ENCODE measurements at regions not wholly inside any gene's neighbourhood (a gene's known extent, or its start where the extent isn't known, plus 50 kb on each side); places are given as distances from the start of the nearest gene placed in this dataset.

DNA sequence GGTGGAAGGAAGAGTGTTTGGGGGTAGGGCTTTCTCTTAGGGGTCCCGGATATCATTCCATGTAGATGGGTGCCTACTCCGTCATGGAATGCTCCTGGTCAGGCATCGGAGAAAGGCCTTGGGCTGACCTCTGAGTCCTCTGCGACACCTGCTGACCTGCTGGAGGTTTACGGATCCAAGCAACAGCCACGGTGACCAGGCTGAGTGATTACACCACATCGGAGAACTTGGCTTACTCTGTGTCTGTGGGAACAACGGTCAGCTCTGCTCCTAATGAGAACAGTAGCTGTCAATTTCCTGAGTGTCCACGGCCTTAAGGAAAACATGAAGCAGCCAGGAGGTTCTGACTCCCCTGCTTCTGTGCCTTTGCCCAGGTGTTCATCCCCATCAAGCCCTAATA is 73.2 kb downstream of the TNP1 start:
- Histone ChIP-seq H3K79me2 (ENCODE audit: insufficient read depth, low read length) (no peaks in the 10 kb centered on the region), H4K20me1 (ENCODE audit: insufficient read depth, low read length) (no peaks in the 10 kb centered on the region), H3K4me1 (ENCODE audit: insufficient read depth, low read length) (peaks cover 2% of the 10 kb centered on the region; the same call in 1 of the 2 replicates), H3K9ac (ENCODE audit: insufficient read depth, low read depth, low read length) (no peak overlapping the region), H3K9me3 (ENCODE audit: low read length) (no peaks in the 10 kb centered on the region), H3K27me3 (ENCODE audit: control insufficient read depth in 1 of 2, insufficient read depth in 2 of 2, low read length in 2 of 2) (peaks cover 0 to 7% of the 10 kb centered on the region in 2 experiments; a peak in 3 of 5 replicates), H3K36me3 (replicated peaks in 1 of 2; ENCODE audit: control insufficient read depth in 1 of 2, insufficient read depth in 2 of 2, low read length in 2 of 2) (no peaks in the 10 kb centered on the region), H3K4me3 (replicated peaks in 1 of 3; ENCODE audit: insufficient read depth in 1 of 3, low read depth in 2 of 3, low read length in 3 of 3) (no peak overlapping the region), H3K27ac (ENCODE audit: extremely low read length, insufficient read depth, low read length) (no peak overlapping the region), H2AFZ (ENCODE audit: low read length) (no peak overlapping the region), H3K4me2 (ENCODE audit: low read depth, low read length) (no peak overlapping the region)
- ChIA-PET POLR2A (no interaction called here), CTCF (ENCODE audit: low intra/inter-chr PET ratio, low total read pairs) (no interaction called here)
- in situ Hi-C loops (cut with HindIII; ENCODE audit: extremely low pct_ligation_motif_present, low pct_unique_long_range_greater_than_20kb): no loop called here
- DNase-seq (ENCODE audit: low spot score) (no peak), ATAC-seq (no peak), FAIRE-seq (no peak)
- 54% methylated on average over 9 of the region's 9 CpGs for WGBS (ENCODE audit: low lambda C conversion rate)
- TF ChIP-seq SNAPC2 (CRISPR knock-in tag; IDR thresholded peaks at IDR 0.05): no peak
- no peak for TF ChIP-seq FLYWCH1 (CRISPR knock-in tag; IDR thresholded peaks at IDR 0.05)
- TF ChIP-seq ZNF562 (CRISPR knock-in tag; IDR thresholded peaks at IDR 0.05; ENCODE audit: borderline replicate concordance): no peak
- no peak for TF ChIP-seq NFE2L2 (IDR thresholded peaks at IDR 0.05; ENCODE audit: low read length)
- TF ChIP-seq ZNF549 (CRISPR knock-in tag; IDR thresholded peaks at IDR 0.05): no peak
- no peak for TF ChIP-seq ZSCAN12 (CRISPR knock-in tag; IDR thresholded peaks at IDR 0.05)
- TF ChIP-seq, protein P1, sequence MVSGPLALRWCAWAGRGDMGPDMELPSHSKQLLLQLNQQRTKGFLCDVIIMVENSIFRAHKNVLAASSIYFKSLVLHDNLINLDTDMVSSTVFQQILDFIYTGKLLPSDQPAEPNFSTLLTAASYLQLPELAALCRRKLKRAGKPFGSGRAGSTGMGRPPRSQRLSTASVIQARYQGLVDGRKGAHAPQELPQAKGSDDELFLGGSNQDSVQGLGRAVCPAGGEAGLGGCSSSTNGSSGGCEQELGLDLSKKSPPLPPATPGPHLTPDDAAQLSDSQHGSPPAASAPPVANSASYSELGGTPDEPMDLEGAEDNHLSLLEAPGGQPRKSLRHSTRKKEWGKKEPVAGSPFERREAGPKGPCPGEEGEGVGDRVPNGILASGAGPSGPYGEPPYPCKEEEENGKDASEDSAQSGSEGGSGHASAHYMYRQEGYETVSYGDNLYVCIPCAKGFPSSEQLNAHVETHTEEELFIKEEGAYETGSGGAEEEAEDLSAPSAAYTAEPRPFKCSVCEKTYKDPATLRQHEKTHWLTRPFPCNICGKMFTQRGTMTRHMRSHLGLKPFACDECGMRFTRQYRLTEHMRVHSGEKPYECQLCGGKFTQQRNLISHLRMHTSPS (CRISPR knock-in tag; IDR thresholded peaks at IDR 0.05; ENCODE audit: low read depth): no peak
- TF ChIP-seq POLR2G (IDR thresholded peaks at IDR 0.05; ENCODE audit: low read depth, low read length): no peak
- no peak for TF ChIP-seq ZBTB21 (CRISPR knock-in tag; IDR thresholded peaks at IDR 0.05)
- TF ChIP-seq, protein P2, sequence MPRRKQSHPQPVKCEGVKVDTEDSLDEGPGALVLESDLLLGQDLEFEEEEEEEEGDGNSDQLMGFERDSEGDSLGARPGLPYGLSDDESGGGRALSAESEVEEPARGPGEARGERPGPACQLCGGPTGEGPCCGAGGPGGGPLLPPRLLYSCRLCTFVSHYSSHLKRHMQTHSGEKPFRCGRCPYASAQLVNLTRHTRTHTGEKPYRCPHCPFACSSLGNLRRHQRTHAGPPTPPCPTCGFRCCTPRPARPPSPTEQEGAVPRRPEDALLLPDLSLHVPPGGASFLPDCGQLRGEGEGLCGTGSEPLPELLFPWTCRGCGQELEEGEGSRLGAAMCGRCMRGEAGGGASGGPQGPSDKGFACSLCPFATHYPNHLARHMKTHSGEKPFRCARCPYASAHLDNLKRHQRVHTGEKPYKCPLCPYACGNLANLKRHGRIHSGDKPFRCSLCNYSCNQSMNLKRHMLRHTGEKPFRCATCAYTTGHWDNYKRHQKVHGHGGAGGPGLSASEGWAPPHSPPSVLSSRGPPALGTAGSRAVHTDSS (CRISPR knock-in tag; conservative IDR thresholded peaks at IDR 0.05): no peak
- no TSS peak for BruUV-seq (replicated peaks)
- intact Hi-C loops (cut with micrococcal nuclease; ENCODE audit: unreplicated experiment): no loop called here

Measured in HepG2 (cell line).